NCI-H82 (cell line): ENCODE measurements at regions not wholly inside any gene's neighbourhood (a gene's known extent, or its start where the extent isn't known, plus 50 kb on each side); places are given as distances from the start of the nearest gene placed in this dataset.
A peak's percentile ranks its signal among the peaks of the same experiment; 100 is the strongest.

Source experiments
- DNase-seq: peaks from one replicate; lab custom pipeline; 2025; lab: John Stamatoyannopoulos, UW

DNA sequence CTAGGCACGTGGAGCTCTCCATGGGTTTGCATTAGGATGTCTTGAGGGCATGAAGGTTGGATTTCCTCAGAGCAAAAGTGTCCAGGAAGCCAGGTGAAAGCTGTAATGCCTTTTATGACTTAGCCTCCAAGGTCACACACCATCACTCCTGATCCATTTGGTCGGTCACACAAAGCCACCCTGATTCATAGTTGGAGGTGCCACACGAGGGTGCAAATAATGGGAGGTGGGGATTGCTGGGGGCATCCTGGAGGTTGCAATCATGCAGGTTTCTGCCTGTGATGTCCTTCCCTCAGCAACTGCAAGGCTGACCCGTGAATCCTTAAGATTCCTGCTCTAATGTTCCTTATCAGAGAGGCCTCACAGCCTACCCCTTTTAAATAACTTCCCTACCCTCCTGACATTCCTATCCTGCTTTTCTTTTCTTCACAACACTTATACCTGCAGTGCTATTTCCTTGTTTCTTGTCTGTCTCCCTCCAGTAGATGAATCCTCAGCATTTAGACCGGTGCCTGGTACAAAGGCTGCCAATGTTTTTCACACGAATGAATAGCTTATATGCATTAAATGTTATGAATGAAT lies 97.1 kb downstream of the LIPG start:
- DNase-seq = no peak

DNA sequence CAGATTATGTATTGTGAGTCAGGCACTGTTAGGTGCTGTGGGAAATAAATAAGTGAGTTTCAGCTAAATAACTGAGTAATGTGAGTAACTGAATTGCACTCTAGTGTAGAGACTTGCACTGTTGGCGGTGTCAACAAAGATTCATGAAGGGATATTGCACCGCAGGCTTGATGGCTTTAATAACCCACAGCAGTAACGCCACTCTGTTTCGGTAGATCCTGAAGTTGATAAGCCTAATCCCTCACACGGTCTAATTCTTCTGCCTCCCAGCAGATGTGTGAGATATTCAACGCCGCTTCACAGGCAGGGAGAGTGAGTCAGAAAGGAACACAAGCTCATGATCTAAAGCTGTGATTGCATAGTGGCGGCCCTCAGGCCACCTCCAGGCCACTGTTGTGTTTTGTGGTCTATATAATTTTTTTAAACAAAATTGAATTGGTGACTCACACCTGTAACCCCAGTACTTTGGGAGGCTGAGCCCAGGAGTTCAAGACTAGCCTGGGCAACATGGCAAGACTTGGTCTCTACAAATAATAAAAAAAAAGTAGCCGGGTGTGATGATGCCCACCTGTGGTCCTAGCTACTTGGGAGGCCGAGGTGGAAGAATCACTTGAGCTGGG lies 94.3 kb downstream of the LIPG start:
- DNase-seq = peak; percentile 85

GRCh38 chr18:49655266-49656072 lies 93.6 kb downstream of the LIPG start:
- DNase-seq = no peak

GRCh38 chr18:49654347-49654746 lies 92.5 kb downstream of the LIPG start:
- DNase-seq = no peak

DNA sequence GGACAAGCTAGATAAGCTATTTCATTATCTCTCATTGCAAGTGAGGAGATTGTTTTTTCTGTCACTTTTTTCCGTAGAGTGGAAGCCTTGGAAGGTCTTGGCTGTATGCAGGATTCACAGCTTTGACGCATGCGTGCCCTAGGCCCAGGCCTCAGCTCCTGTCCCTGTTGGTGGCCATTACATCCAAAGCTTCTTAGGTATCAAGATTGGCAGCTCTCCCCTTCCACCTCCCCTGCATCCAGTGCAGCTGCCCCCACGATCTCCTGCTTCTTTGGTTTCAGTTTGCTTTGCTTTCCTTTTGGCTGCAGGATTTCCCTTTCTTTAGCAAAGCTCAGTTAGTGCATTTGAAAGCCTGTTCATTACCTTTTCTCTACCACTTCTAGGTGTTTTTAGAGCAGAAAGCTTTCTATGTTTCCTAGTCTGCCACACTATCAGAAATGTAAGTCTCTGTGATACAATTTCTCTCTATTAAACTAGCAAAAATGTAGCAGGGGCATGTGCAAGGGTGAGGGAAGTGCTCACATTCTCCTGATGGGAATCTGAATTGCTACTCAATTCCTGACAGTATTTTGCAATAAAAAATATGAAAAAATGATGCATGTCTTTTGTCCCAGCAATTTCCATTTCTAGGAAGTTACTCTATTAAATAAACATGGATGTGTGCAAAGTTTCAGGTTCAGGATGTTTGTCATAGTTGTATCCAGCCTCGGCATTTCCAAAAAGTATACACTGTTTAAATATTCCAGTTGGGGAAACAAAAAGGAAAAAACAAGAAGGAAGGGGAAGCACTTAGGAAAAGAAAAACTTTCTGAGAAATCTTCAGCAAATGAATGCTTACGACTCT lies 91.2 kb downstream of the LIPG start:
- no peak for DNase-seq

DNA sequence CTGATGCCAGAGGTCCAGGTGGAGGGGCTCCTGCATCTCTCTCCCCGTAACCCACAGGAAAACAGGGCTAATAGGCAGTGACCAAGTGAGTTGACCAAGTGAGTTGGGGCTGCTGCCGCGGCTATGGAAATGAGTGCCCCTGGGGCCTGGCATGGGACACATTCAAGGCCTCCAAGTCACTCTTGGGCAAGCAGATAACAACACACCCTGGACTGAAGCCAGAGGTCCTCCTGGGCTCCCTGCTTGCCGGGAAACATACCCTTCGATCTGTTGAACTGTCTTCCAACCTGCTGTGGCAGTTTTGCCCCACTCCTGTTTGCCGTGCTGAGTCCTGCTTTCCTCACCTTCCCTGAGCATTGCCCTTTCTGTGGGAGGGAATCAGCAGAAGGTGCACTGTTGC lies 89.2 kb downstream of the LIPG start:
- DNase-seq = no peak

DNA sequence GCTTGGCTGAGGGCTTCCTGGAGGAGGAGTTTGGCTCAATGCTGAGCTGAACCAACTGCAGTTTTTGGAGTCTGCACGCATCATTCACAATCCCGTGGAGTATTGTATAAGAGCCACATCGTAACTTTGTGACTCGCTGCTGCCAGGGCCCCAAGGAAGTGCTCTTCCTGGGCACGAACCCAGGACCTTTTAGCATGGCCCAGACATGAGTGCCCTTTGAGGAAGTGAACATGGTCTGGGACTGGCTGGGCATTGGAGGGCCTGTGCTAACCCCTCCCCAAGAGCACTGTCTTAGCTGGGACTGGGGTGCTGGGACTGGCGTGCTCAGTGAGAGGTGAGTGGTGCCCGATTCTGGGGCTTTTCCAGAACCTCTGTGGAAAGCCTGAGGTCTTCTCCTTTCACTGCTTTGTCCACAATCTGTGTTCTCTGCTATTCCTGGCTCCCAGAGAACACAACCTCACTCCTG lies 88.6 kb downstream of the LIPG start:
- no peak for DNase-seq

GRCh38 chr18:49648811-49649210 lies 87.0 kb downstream of the LIPG start:
- no peak for DNase-seq
